Gastrocnemius medialis (tissue), 4 donors: ENCODE measurements at regions not wholly inside any gene's neighbourhood (a gene's known extent, or its start where the extent isn't known, plus 50 kb on each side); places are given as distances from the start of the nearest gene placed in this dataset.
A peak's percentile ranks its signal among the peaks of the same experiment; 100 is the strongest.

Experiments
- ATAC-seq, 2 donors: fragments of 150-250 bp; one replicate each; pipeline ENCODE4 v1.9.1; 2016
- DNase-seq, 2 donors: peaks; one replicate each; pipeline ENCODE4 v3.0.0-alpha.2; 2019
- H3K27ac ChIP-seq, 4 donors: fragments of 200-600 bp; sonication (generic); 1 replicate in 1 of 4; 2 replicates in 3 of 4; pipeline ENCODE4 v1.5.1; 2016 to 2018; ENCODE audit warnings: mild to moderate bottlenecking in 2 of 4, moderate library complexity in 1 of 4
- H3K27me3 ChIP-seq, 3 donors: fragments of 200-600 bp; sonication (generic) in 2 of 3; 1 replicate in 1 of 3; 2 replicates in 2 of 3; pipeline versions ENCODE4 v1.5.1 to v1.6.0; 2016 to 2019; ENCODE audit warnings: mild to moderate bottlenecking in 1 of 3, moderate library complexity in 1 of 3
- H3K36me3 ChIP-seq, 2 donors: fragments of 200-600 bp; sonication (generic) in 1 of 2; one replicate each; pipeline ENCODE4 v1.5.1; 2017 to 2018
- H3K4me1 ChIP-seq, 2 donors: fragments of 200-600 bp; sonication (generic) in 1 of 2; one replicate each; pipeline ENCODE4 v1.5.1; 2016 to 2017; ENCODE audit warnings: mild to moderate bottlenecking in 2 of 2
- H3K4me3 ChIP-seq, 4 donors: fragments of 200-600 bp; sonication (generic) in 3 of 4; 1 replicate in 1 of 4; 2 replicates in 3 of 4; pipeline ENCODE4 v1.5.1; 2016 to 2019; ENCODE audit warnings: mild to moderate bottlenecking in 2 of 4
- H3K9me3 ChIP-seq, 3 donors: fragments of 200-600 bp; sonication (generic) in 2 of 3; 1 replicate in 1 of 3; 2 replicates in 2 of 3; pipeline ENCODE4 v1.5.1; 2016 to 2019
- CTCF ChIP-seq, 5 experiments: fragments of 450-650 bp in 3 of 5; fragments of 200-600 bp in 2 of 5; sonication (generic) in 2 of 5; IDR thresholded peaks in 4 of 5; conservative IDR thresholded peaks in 1 of 5; 1 replicate in 4 of 5; 2 replicates in 1 of 5; pipeline ENCODE4 v1.5.1; 2016 to 2019; ENCODE audit warnings: antibody characterized with exemption in 5 of 5, mild to moderate bottlenecking in 3 of 5, moderate library complexity in 3 of 5
- POLR2A ChIP-seq, 2 donors: fragments of 450-650 bp; IDR thresholded peaks; one replicate each; pipeline ENCODE4 v1.6.1; 2017; ENCODE audit warnings: antibody characterized with exemption in 2 of 2, mild to moderate bottlenecking in 2 of 2, moderate library complexity in 2 of 2
- in situ Hi-C, 4 donors: fragments of 200-750 bp; cut with MboI; loops; one replicate each; pipeline versions ENCODE4 v1.15.0 to v1.8.0; 2017; ENCODE audit warnings: low sequenced_read_pairs in 4 of 4
- intact Hi-C: fragments of 100-400 bp; cut with DNase I; formaldehyde crosslinking; loops from one replicate; pipeline ENCODE4 v1.15.1; 2023; ENCODE audit warnings: low total_unique reads

GRCh38 chr1:116855191-116855619 is 54.5 kb upstream of the PTGFRN start:
- no peaks in the 10 kb centered on the region for H3K9me3 ChIP-seq
- peaks cover 0 to 10% of the 10 kb centered on the region in 2 donors for H3K4me1 ChIP-seq
- H3K36me3 ChIP-seq = no peaks in the 10 kb centered on the region
- H3K27me3 ChIP-seq = no peaks in the 10 kb centered on the region
- intact Hi-C loops = loop anchor here (10.0 kb wide), 1 partner anchor 60 kb away; no protein-coding TSS in a partner anchor
- TF ChIP-seq CTCF (IDR thresholded peaks at IDR 0.05 in 4 of 5, conservative IDR thresholded peaks at IDR 0.05 in 1 of 5) = no peak
- no peak for TF ChIP-seq POLR2A (IDR thresholded peaks at IDR 0.05)
- in situ Hi-C loops = no loop called here
- H3K4me3 ChIP-seq = no peak overlapping the region
- no peak overlapping the region for H3K27ac ChIP-seq
- ATAC-seq = peak in 1 of 2 donors; percentile 50
- DNase-seq = no peak

GRCh38 chr1:116855773-116856201 is 53.9 kb upstream of the PTGFRN start:
- Histone ChIP-seq H3K4me1 (peaks cover 0 to 10% of the 10 kb centered on the region in 2 donors), H3K36me3 (no peaks in the 10 kb centered on the region), H3K27ac (no peak overlapping the region), H3K27me3 (no peaks in the 10 kb centered on the region), H3K9me3 (no peaks in the 10 kb centered on the region), H3K4me3 (no peak overlapping the region)
- TF ChIP-seq POLR2A (IDR thresholded peaks at IDR 0.05) (no peak), CTCF (IDR thresholded peaks at IDR 0.05 in 4 of 5, conservative IDR thresholded peaks at IDR 0.05 in 1 of 5) (no peak)
- in situ Hi-C loops (no loop called here), intact Hi-C loops (loop anchor here (10.0 kb wide), 1 partner anchor 59 kb away; no protein-coding TSS in a partner anchor)
- DNase-seq (no peak), ATAC-seq (no peak)

- in situ Hi-C loops (no loop called here), intact Hi-C loops (loop anchor here (10.0 kb wide), 1 partner anchor 58 kb away; no protein-coding TSS in a partner anchor)
- no peak for TF ChIP-seq POLR2A (IDR thresholded peaks at IDR 0.05)
- no peak for TF ChIP-seq CTCF (IDR thresholded peaks at IDR 0.05 in 4 of 5, conservative IDR thresholded peaks at IDR 0.05 in 1 of 5)
- Histone ChIP-seq H3K9me3 (no peaks in the 10 kb centered on the region), H3K27me3 (no peaks in the 10 kb centered on the region), H3K36me3 (no peaks in the 10 kb centered on the region), H3K4me3 (no peak overlapping the region), H3K4me1 (peaks cover 0 to 10% of the 10 kb centered on the region in 2 donors), H3K27ac (no peak overlapping the region)
- ATAC-seq (no peak), DNase-seq (no peak)
These were observed 53.4 kb upstream of the PTGFRN start for GRCh38 chr1:116856312-116856711.

GRCh38 chr1:116857092-116857491 is 52.6 kb upstream of the PTGFRN start:
- intact Hi-C loops = loop anchor here (10.0 kb wide), 1 partner anchor 58 kb away; no protein-coding TSS in a partner anchor

More at GRCh38 chr1:116857092-116857491, 52.6 kb upstream of the PTGFRN start:
- DNase-seq (no peak), ATAC-seq (no peak)
- H3K4me1 ChIP-seq = peaks cover 0 to 10% of the 10 kb centered on the region in 2 donors
- H3K9me3 ChIP-seq = no peaks in the 10 kb centered on the region
- H3K27ac ChIP-seq = no peak overlapping the region
- H3K27me3 ChIP-seq = no peaks in the 10 kb centered on the region
- TF ChIP-seq POLR2A (IDR thresholded peaks at IDR 0.05) = no peak
- H3K36me3 ChIP-seq = no peaks in the 10 kb centered on the region
- in situ Hi-C loops = no loop called here
- no peak overlapping the region for H3K4me3 ChIP-seq
